ENCODE measurements at regions not wholly inside any gene's neighbourhood (a gene's known extent, or its start where the extent isn't known, plus 50 kb on each side); places are given as distances from the start of the nearest gene placed in this dataset.

- no peak for TF ChIP-seq CTCF (conservative IDR thresholded peaks at IDR 0.05; ENCODE audit: low read depth, low read length)
- Histone ChIP-seq H3K9ac (no peak overlapping the region), H3K36me3 (ENCODE audit: insufficient read depth) (no peaks in the 10 kb centered on the region), H2AFZ (ENCODE audit: low read depth) (no peak overlapping the region), H3K27ac (no peak overlapping the region), H3K4me3 (IDR thresholded peaks at IDR 0.05; ENCODE audit: insufficient read depth, low read depth, low read length) (no peak overlapping the region), H3K4me1 (ENCODE audit: low read depth, poor library complexity, severe bottlenecking) (no peaks in the 10 kb centered on the region), H3K79me2 (ENCODE audit: insufficient read depth, low read depth) (no peaks in the 10 kb centered on the region), H4K20me1 (ENCODE audit: insufficient read depth) (no peaks in the 10 kb centered on the region), H3K4me2 (no peak overlapping the region), H3K27me3 (ENCODE audit: insufficient read depth, low read depth) (no peaks in the 10 kb centered on the region)
Observed at GRCh38 chr10:111579473-111579872, 502.6 kb downstream of the ADRA2A start.

- Histone ChIP-seq H3K4me3 (IDR thresholded peaks at IDR 0.05; ENCODE audit: insufficient read depth, low read depth, low read length) (no peak overlapping the region), H3K27ac (no peak overlapping the region), H4K20me1 (ENCODE audit: insufficient read depth) (no peaks in the 10 kb centered on the region), H3K4me1 (ENCODE audit: low read depth, poor library complexity, severe bottlenecking) (no peaks in the 10 kb centered on the region), H3K36me3 (ENCODE audit: insufficient read depth) (no peaks in the 10 kb centered on the region), H2AFZ (ENCODE audit: low read depth) (no peak overlapping the region), H3K4me2 (no peak overlapping the region), H3K79me2 (ENCODE audit: insufficient read depth, low read depth) (no peaks in the 10 kb centered on the region), H3K9ac (no peak overlapping the region), H3K27me3 (ENCODE audit: insufficient read depth, low read depth) (no peaks in the 10 kb centered on the region)
- TF ChIP-seq CTCF (conservative IDR thresholded peaks at IDR 0.05; ENCODE audit: low read depth, low read length), result no peak
Observed at GRCh38 chr10:111590703-111591102, 513.9 kb downstream of the ADRA2A start.

GRCh38 chr10:111593578-111593977 is 516.7 kb downstream of the ADRA2A start:
- Histone ChIP-seq H2AFZ (ENCODE audit: low read depth) (no peak overlapping the region), H3K4me1 (ENCODE audit: low read depth, poor library complexity, severe bottlenecking) (no peaks in the 10 kb centered on the region), H3K9ac (no peak overlapping the region), H4K20me1 (ENCODE audit: insufficient read depth) (no peaks in the 10 kb centered on the region), H3K4me3 (IDR thresholded peaks at IDR 0.05; ENCODE audit: insufficient read depth, low read depth, low read length) (no peak overlapping the region), H3K27ac (no peak overlapping the region), H3K79me2 (ENCODE audit: insufficient read depth, low read depth) (no peaks in the 10 kb centered on the region), H3K27me3 (ENCODE audit: insufficient read depth, low read depth) (no peaks in the 10 kb centered on the region), H3K4me2 (no peak overlapping the region), H3K36me3 (ENCODE audit: insufficient read depth) (no peaks in the 10 kb centered on the region)
- no peak for TF ChIP-seq CTCF (conservative IDR thresholded peaks at IDR 0.05; ENCODE audit: low read depth, low read length)

- H3K27ac ChIP-seq, result no peak overlapping the region
- H2AFZ ChIP-seq (ENCODE audit: low read depth), result no peak overlapping the region
- no peaks in the 10 kb centered on the region for H3K27me3 ChIP-seq (ENCODE audit: insufficient read depth, low read depth)
Observed at GRCh38 chr10:111595173-111595572, 518.3 kb downstream of the ADRA2A start.

More at GRCh38 chr10:111595173-111595572, 518.3 kb downstream of the ADRA2A start:
- no peak overlapping the region for H3K9ac ChIP-seq
- H3K36me3 ChIP-seq (ENCODE audit: insufficient read depth), result no peaks in the 10 kb centered on the region
- no peaks in the 10 kb centered on the region for H3K4me1 ChIP-seq (ENCODE audit: low read depth, poor library complexity, severe bottlenecking)
- no peaks in the 10 kb centered on the region for H3K79me2 ChIP-seq (ENCODE audit: insufficient read depth, low read depth)
- H3K4me3 ChIP-seq (IDR thresholded peaks at IDR 0.05; ENCODE audit: insufficient read depth, low read depth, low read length), result no peak overlapping the region
- TF ChIP-seq CTCF (conservative IDR thresholded peaks at IDR 0.05; ENCODE audit: low read depth, low read length), result no peak
- no peaks in the 10 kb centered on the region for H4K20me1 ChIP-seq (ENCODE audit: insufficient read depth)
- no peak overlapping the region for H3K4me2 ChIP-seq

Data from KMS-11 (cell line).